Hepatocyte (in vitro differentiated cells): ENCODE measurements at regions not wholly inside any gene's neighbourhood (a gene's known extent, or its start where the extent isn't known, plus 50 kb on each side); places are given as distances from the start of the nearest gene placed in this dataset.

Experiments
- DNase-seq: peaks from one replicate; pipeline ENCODE4 v3.0.0-alpha.2; 2016; ENCODE audit warnings: low spot score
- H2AFZ ChIP-seq: fragments of 200-600 bp; sonication (generic); 2 replicates; pipeline ENCODE4 v1.6.0; 2016; ENCODE audit warnings: antibody characterized with exemption, mild to moderate bottlenecking
- H3K27ac ChIP-seq: fragments of 200-600 bp; sonication (generic); 2 replicates; pipeline ENCODE4 v1.5.1; 2016; ENCODE audit warnings: mild to moderate bottlenecking
- H3K27me3 ChIP-seq: fragments of 200-600 bp; sonication (generic); 2 replicates; pipeline ENCODE4 v1.6.1; 2016
- H3K36me3 ChIP-seq: fragments of 200-600 bp; sonication (generic); replicated peaks from 2 replicates; pipeline ENCODE4 v1.5.1; 2016; ENCODE audit warnings: low read depth; ENCODE audit not compliant: insufficient read depth
- H3K4me1 ChIP-seq: fragments of 200-600 bp; sonication (generic); 2 replicates; pipeline ENCODE4 v1.5.1; 2016; ENCODE audit warnings: mild to moderate bottlenecking, moderate library complexity; ENCODE audit not compliant: insufficient read depth
- H3K4me2 ChIP-seq: fragments of 200-600 bp; sonication (generic); 2 replicates; pipeline ENCODE4 v1.6.0; 2016
- H3K4me3 ChIP-seq: fragments of 200-600 bp; sonication (generic); 2 replicates; pipeline ENCODE4 v1.5.1; 2016; ENCODE audit warnings: mild to moderate bottlenecking
- H3K79me2 ChIP-seq: fragments of 200-600 bp; sonication (generic); 2 replicates; pipeline ENCODE4 v1.6.0; 2017; ENCODE audit warnings: mild to moderate bottlenecking
- H3K9me2 ChIP-seq: fragments of 200-600 bp; sonication (generic); replicated peaks from 2 replicates; pipeline ENCODE4 v1.6.0; 2017; ENCODE audit warnings: mild to moderate bottlenecking; ENCODE audit not compliant: insufficient read depth
- H3K9me3 ChIP-seq: fragments of 200-600 bp; sonication (generic); 2 replicates; pipeline ENCODE4 v1.5.1; 2016; ENCODE audit warnings: low read depth, mild to moderate bottlenecking
- H4K20me1 ChIP-seq: fragments of 200-600 bp; sonication (generic); 2 replicates; pipeline ENCODE4 v1.6.0; 2016; ENCODE audit warnings: mild to moderate bottlenecking; ENCODE audit not compliant: insufficient read depth, poor library complexity, severe bottlenecking
- CTCF ChIP-seq: fragments of 200-600 bp; sonication (generic); IDR thresholded peaks from 2 replicates; pipeline ENCODE4 v1.5.1; 2016; ENCODE audit warnings: antibody characterized with exemption, mild to moderate bottlenecking; ENCODE audit not compliant: poor library complexity
- EZH2 ChIP-seq: fragments of 200-600 bp; sonication (generic); IDR thresholded peaks from 2 replicates; pipeline ENCODE4 v1.6.1; 2016; ENCODE audit warnings: antibody characterized with exemption, mild to moderate bottlenecking, borderline replicate concordance
- EZH2phosphoT487 ChIP-seq: fragments of 200-600 bp; sonication (generic); IDR thresholded peaks from one replicate; pipeline ENCODE4 v1.6.1; 2018; ENCODE audit warnings: antibody characterized with exemption, mild to moderate bottlenecking, low read depth, moderate library complexity; ENCODE audit not compliant: unreplicated experiment, severe bottlenecking
- WGBS: methylation state at CpG from one replicate; pipeline ENCODE4 v1.1.6; 2016; ENCODE audit warnings: low lambda C conversion rate; ENCODE audit errors: missing lambda C conversion rate; 5-methylcytosine and 5-hydroxymethylcytosine counted together

DNA sequence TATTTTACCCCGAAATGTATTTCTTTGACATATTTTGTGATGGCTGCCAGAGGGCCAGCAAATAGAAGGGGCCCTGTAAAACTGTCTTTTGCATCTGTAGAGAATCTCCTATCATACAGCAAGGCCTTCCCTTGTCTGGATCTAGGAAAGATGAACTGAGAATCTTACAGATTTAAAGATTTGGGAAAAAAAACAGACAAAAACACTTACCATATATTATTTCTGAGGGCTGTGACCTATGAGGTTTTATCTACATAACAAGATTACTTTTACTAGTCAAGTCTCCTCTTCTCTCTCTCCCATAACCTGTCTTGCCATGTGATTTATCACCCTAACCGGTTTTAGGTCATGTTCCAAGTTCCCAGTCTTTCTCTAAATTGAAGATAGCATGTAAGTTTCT lies 599.2 kb upstream of the CDH6 start:
- TF ChIP-seq CTCF (no peak), EZH2phosphoT487 (no peak), EZH2 (no peak)
- no peak overlapping the region for H3K27ac ChIP-seq
- no peak for DNase-seq
- H3K4me1 ChIP-seq = no peaks in the 10 kb centered on the region
- no peaks in the 10 kb centered on the region for H3K36me3 ChIP-seq
- no peaks in the 10 kb centered on the region for H3K27me3 ChIP-seq
- H4K20me1 ChIP-seq = no peaks in the 10 kb centered on the region
- no peaks in the 10 kb centered on the region for H3K9me3 ChIP-seq
- no peaks in the 10 kb centered on the region for H3K9me2 ChIP-seq
- H2AFZ ChIP-seq = no peak overlapping the region
- WGBS = 77% methylated on average over 2 of the region's 2 CpGs
- no peaks in the 10 kb centered on the region for H3K79me2 ChIP-seq
- no peak overlapping the region for H3K4me3 ChIP-seq
- no peak overlapping the region for H3K4me2 ChIP-seq

GRCh38 chr5:30592833-30593232 lies 600.7 kb upstream of the CDH6 start:
- Histone ChIP-seq H3K9me3 (no peaks in the 10 kb centered on the region), H4K20me1 (no peaks in the 10 kb centered on the region)

DNA sequence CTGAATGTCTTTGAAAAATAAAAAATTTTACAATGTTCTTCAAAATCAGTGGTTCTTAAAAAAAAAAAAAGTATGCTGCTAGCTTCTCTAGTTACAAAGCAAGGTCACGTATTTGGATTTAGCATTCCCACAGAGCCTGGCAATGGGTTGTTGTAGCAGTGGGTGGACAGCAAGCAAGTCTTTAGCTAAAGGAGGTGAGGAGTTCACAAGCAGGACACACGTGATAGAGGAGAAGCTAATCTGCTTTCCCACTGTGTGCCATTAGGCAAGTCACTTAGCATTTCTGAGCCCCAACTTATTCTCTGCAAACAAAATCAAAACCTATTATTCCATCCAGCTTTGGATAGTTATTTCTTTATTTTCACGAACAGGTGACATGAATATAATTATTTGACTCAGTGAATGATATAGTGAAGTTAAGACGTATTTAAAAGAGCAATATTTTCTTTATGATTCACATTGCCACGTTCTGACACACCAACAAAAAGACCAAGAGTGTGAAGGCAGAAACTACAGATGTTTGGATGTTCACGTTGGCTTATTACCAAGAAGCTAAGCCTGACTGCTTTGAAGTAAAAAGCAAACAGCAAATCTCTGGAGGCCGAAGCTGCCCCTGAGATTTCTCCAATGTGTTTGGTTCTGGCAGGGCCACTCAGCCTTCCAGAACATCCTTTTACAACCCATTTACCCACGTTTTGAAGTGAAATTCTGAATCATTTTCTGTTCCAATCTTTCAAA lies 612.1 kb upstream of the CDH6 start:
- WGBS = 55% methylated on average over 8 of the region's 8 CpGs
- Histone ChIP-seq H3K9me3 (no peaks in the 10 kb centered on the region), H3K4me3 (no peak overlapping the region), H3K27ac (no peak overlapping the region), H3K4me1 (no peaks in the 10 kb centered on the region), H3K4me2 (no peak overlapping the region), H2AFZ (no peak overlapping the region), H3K27me3 (no peaks in the 10 kb centered on the region), H3K9me2 (no peaks in the 10 kb centered on the region), H4K20me1 (no peaks in the 10 kb centered on the region), H3K79me2 (no peaks in the 10 kb centered on the region), H3K36me3 (no peaks in the 10 kb centered on the region)
- no peak for TF ChIP-seq EZH2phosphoT487
- no peak for TF ChIP-seq CTCF
- no peak for TF ChIP-seq EZH2
- no peak for DNase-seq

More at GRCh38 chr5:30592833-30593232, 600.7 kb upstream of the CDH6 start:
- H3K27ac ChIP-seq = no peak overlapping the region
- H2AFZ ChIP-seq = no peak overlapping the region
- no peaks in the 10 kb centered on the region for H3K36me3 ChIP-seq
- no peaks in the 10 kb centered on the region for H3K9me2 ChIP-seq
- WGBS = 73% methylated on average over 3 of the region's 3 CpGs
- TF ChIP-seq CTCF = no peak
- no peaks in the 10 kb centered on the region for H3K4me1 ChIP-seq
- H3K4me2 ChIP-seq = no peak overlapping the region
- no peak for DNase-seq
- H3K79me2 ChIP-seq = no peaks in the 10 kb centered on the region
- no peak overlapping the region for H3K4me3 ChIP-seq
- no peaks in the 10 kb centered on the region for H3K27me3 ChIP-seq
